ENCODE measurements at regions not wholly inside any gene's neighbourhood (a gene's known extent, or its start where the extent isn't known, plus 50 kb on each side); places are given as distances from the start of the nearest gene placed in this dataset.

GRCh38 chr3:145116769-145117168 lies 1044.2 kb downstream of the PLOD2 start:
- ChIA-PET POLR2A (no interaction called here), CTCF (no interaction called here)
- no peak for TF ChIP-seq ZNF384 (IDR thresholded peaks at IDR 0.05)
- TF ChIP-seq PKNOX1 (IDR thresholded peaks at IDR 0.05), result no peak
- no peak for TF ChIP-seq L3MBTL2 (conservative IDR thresholded peaks at IDR 0.05)
- no peak for DNase-seq (ENCODE audit: extremely low spot score)

- ChIA-PET POLR2A (no interaction called here), CTCF (no interaction called here)
- no peak for DNase-seq (ENCODE audit: extremely low spot score)
- TF ChIP-seq ZNF384 (IDR thresholded peaks at IDR 0.05) (no peak), SP1 (IDR thresholded peaks at IDR 0.05) (no peak), LEF1 (IDR thresholded peaks at IDR 0.05; ENCODE audit: borderline replicate concordance) (no peak), FOXK2 (IDR thresholded peaks at IDR 0.05) (no peak), ARNT (IDR thresholded peaks at IDR 0.05) (no peak), L3MBTL2 (conservative IDR thresholded peaks at IDR 0.05) (no peak), ELF4 (IDR thresholded peaks at IDR 0.05) (no peak), BHLHE40 (IDR thresholded peaks at IDR 0.05; ENCODE audit: borderline replicate concordance) (no peak), NFRKB (IDR thresholded peaks at IDR 0.05) (no peak), TARDBP (IDR thresholded peaks at IDR 0.05) (no peak), PKNOX1 (IDR thresholded peaks at IDR 0.05) (no peak), CTBP1 (IDR thresholded peaks at IDR 0.05; ENCODE audit: borderline replicate concordance) (no peak), FOXM1 (IDR thresholded peaks at IDR 0.05; ENCODE audit: borderline replicate concordance) (no peak), SUZ12 (IDR thresholded peaks at IDR 0.05) (no peak), FOXA1 (IDR thresholded peaks at IDR 0.05) (no peak), HDGF (IDR thresholded peaks at IDR 0.05; ENCODE audit: borderline replicate concordance) (no peak)
Measured at GRCh38 chr3:145118303-145118702, 1042.7 kb downstream of the PLOD2 start.

- no peak for DNase-seq (ENCODE audit: extremely low spot score)
- TF ChIP-seq FOXK2 (IDR thresholded peaks at IDR 0.05), result no peak
- no peak for TF ChIP-seq PKNOX1 (IDR thresholded peaks at IDR 0.05)
- no peak for TF ChIP-seq L3MBTL2 (conservative IDR thresholded peaks at IDR 0.05)
- no peak for TF ChIP-seq TARDBP (IDR thresholded peaks at IDR 0.05)
- ChIA-PET POLR2A (no interaction called here), CTCF (no interaction called here)
Measured at GRCh38 chr3:145124900-145125678, 1035.9 kb downstream of the PLOD2 start.

- CTCF ChIA-PET, result no interaction called here
- TF ChIP-seq TARDBP (IDR thresholded peaks at IDR 0.05) (no peak), FOXK2 (IDR thresholded peaks at IDR 0.05) (no peak), PKNOX1 (IDR thresholded peaks at IDR 0.05) (no peak), BHLHE40 (IDR thresholded peaks at IDR 0.05; ENCODE audit: borderline replicate concordance) (no peak), ELF4 (IDR thresholded peaks at IDR 0.05) (no peak), NFRKB (IDR thresholded peaks at IDR 0.05) (no peak), SUZ12 (IDR thresholded peaks at IDR 0.05) (no peak), CTBP1 (IDR thresholded peaks at IDR 0.05; ENCODE audit: borderline replicate concordance) (no peak), FOXA1 (IDR thresholded peaks at IDR 0.05) (no peak), FOXM1 (IDR thresholded peaks at IDR 0.05; ENCODE audit: borderline replicate concordance) (no peak), SP1 (IDR thresholded peaks at IDR 0.05) (no peak), HDGF (IDR thresholded peaks at IDR 0.05; ENCODE audit: borderline replicate concordance) (no peak), LEF1 (IDR thresholded peaks at IDR 0.05; ENCODE audit: borderline replicate concordance) (no peak), ARNT (IDR thresholded peaks at IDR 0.05) (no peak), ZNF384 (IDR thresholded peaks at IDR 0.05) (no peak), L3MBTL2 (conservative IDR thresholded peaks at IDR 0.05) (no peak)
- POLR2A ChIA-PET, result no interaction called here
- no peak for DNase-seq (ENCODE audit: extremely low spot score)
Measured at GRCh38 chr3:145133281-145133680, 1027.7 kb downstream of the PLOD2 start.

GRCh38 chr3:145134738-145135137 lies 1026.2 kb downstream of the PLOD2 start:
- no peak for DNase-seq (ENCODE audit: extremely low spot score)
- ChIA-PET CTCF (no interaction called here), POLR2A (no interaction called here)
- TF ChIP-seq ZNF384 (IDR thresholded peaks at IDR 0.05), result no peak
- no peak for TF ChIP-seq BHLHE40 (IDR thresholded peaks at IDR 0.05; ENCODE audit: borderline replicate concordance)
- TF ChIP-seq NFRKB (IDR thresholded peaks at IDR 0.05), result no peak
- no peak for TF ChIP-seq ARNT (IDR thresholded peaks at IDR 0.05)
- no peak for TF ChIP-seq ELF4 (IDR thresholded peaks at IDR 0.05)
- TF ChIP-seq HDGF (IDR thresholded peaks at IDR 0.05; ENCODE audit: borderline replicate concordance), result no peak
- TF ChIP-seq PKNOX1 (IDR thresholded peaks at IDR 0.05), result no peak
- TF ChIP-seq FOXK2 (IDR thresholded peaks at IDR 0.05), result no peak
- TF ChIP-seq L3MBTL2 (conservative IDR thresholded peaks at IDR 0.05), result no peak
- TF ChIP-seq SP1 (IDR thresholded peaks at IDR 0.05), result no peak
- no peak for TF ChIP-seq CTBP1 (IDR thresholded peaks at IDR 0.05; ENCODE audit: borderline replicate concordance)
- no peak for TF ChIP-seq FOXA1 (IDR thresholded peaks at IDR 0.05)
- TF ChIP-seq FOXM1 (IDR thresholded peaks at IDR 0.05; ENCODE audit: borderline replicate concordance), result no peak
